KOPT-K1 (cell line): ENCODE measurements at regions not wholly inside any gene's neighbourhood (a gene's known extent, or its start where the extent isn't known, plus 50 kb on each side); places are given as distances from the start of the nearest gene placed in this dataset.

Experiments used
- H3K27ac ChIP-seq: fragments of 200-600 bp; sonication (generic); 2 replicates; pipeline ENCODE4 v1.5.1; 2016; ENCODE audit warnings: antibody characterized with exemption, mild to moderate bottlenecking, low read depth, low read length; ENCODE audit not compliant: poor library complexity, severe bottlenecking
- H3K36me3 ChIP-seq: fragments of 200-600 bp; sonication (generic); 2 replicates; pipeline ENCODE4 v1.5.1; 2017; ENCODE audit warnings: antibody characterized with exemption, mild to moderate bottlenecking, low read length, moderate library complexity; ENCODE audit not compliant: insufficient read depth
- H3K9me3 ChIP-seq: fragments of 200-600 bp; sonication (generic); 2 replicates; pipeline ENCODE4 v1.5.1; 2017; ENCODE audit warnings: antibody characterized with exemption, low read length, mild to moderate bottlenecking; ENCODE audit not compliant: insufficient read depth, poor library complexity, severe bottlenecking

DNA sequence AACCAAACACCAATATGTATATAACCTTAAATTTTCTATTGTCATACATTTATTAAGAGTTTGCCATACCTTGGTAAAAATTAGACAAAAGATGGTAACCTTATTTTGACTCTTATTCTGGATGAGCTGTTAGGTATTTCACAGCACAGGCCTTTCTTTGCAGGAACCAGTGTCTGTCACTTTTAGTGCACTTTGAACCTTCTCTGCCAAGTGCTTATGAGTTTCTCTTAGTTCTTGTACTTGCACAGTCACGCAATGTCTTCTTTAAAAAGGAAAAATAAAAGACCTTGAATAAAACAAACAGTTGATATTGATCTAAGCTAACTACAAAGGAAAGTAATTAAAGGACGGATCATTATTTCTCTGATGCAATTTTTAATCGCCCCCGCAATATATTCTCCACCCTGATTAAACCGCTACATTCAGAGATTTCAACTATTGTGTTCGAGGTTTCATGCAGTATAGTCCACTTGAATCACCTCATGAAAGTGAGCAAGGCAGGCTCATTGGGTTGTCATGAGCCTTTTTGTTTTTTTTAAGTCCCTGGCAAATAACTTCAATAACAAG is 534.5 kb downstream of the KLF5 start:
- H3K9me3 ChIP-seq = no peaks in the 10 kb centered on the region
- H3K27ac ChIP-seq = no peak overlapping the region
- no peaks in the 10 kb centered on the region for H3K36me3 ChIP-seq

DNA sequence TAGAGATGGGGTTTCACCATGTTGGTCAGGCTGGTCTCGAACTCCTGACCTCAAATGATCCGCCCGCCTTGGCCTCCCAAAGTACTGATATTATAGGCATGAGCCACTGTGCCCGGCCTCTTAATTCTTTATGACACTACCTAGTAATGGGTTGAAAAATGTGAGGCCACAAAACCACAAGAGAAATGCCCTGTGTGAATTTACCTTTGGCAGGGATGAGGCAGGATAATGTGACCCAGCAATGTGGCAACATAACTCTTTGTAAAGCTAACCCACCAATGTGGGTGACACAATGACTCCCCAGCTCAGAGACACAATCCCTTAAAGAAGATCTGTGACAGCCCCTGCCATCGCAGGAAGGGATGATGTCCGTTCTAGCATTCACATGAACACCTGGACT is 533.1 kb downstream of the KLF5 start:
- no peaks in the 10 kb centered on the region for H3K9me3 ChIP-seq
- H3K36me3 ChIP-seq = no peaks in the 10 kb centered on the region
- H3K27ac ChIP-seq = no peak overlapping the region

DNA sequence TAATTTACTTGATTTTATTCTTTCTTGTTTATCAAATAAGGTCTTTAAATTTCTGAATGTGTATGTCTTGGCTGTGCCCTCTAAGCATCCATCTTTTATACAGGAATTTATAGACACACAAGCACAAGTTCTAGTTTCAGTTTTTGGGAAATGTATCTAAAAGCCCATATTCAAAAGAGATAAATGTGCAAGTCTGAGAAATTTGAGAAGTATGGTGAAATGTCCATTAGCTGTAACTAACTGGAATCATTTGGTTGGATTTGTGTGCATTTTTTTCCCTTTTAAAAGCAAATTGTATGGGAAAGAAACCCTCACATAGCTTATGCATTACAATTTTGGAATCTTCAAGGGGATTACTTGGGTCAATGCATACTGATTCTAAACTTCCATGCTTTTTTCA is 532.0 kb downstream of the KLF5 start:
- H3K27ac ChIP-seq = no peak overlapping the region
- H3K9me3 ChIP-seq = peaks cover 2% of the 10 kb centered on the region
- H3K36me3 ChIP-seq = no peaks in the 10 kb centered on the region

DNA sequence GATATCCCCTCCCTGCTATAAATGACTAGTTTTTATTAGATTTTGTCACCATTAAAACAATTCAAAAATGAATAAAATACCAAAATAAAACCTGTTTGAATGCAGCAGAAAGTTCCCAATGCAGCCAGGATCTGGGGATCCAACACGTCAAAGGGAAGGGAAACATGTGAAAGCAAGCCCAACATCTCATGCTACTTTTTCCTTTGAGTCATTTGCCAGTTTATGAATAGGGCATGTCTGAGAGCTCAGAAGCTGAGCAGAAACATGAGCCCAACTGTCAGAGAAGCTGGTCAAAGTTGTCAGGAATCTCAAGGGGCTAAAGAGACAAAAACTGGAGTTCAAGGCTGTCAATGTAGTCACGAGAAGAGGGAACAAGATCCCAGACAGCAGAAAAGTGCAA is 526.4 kb downstream of the KLF5 start:
- H3K9me3 ChIP-seq = peaks cover 6% of the 10 kb centered on the region
- H3K27ac ChIP-seq = no peak overlapping the region
- no peaks in the 10 kb centered on the region for H3K36me3 ChIP-seq

DNA sequence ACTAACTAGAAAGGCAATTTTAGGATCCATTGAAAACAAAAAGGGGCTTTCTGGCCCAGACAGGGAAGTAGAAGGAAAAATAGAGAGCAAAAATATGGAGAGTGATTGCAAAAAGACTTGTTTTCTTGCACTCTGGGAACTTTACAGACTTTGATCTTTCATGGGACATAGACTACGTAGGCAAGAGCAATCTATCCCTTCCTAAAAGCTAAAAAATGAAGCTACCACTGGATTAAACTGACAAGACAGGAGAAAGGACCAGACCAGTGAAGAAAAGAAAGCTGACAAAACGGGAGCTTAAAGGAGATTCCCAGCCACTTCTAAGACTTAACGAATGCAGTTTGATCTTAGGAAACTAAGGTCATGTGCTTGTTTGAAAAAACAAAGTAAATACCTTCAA is 524.5 kb downstream of the KLF5 start:
- Histone ChIP-seq H3K36me3 (no peaks in the 10 kb centered on the region), H3K9me3 (peaks cover 6% of the 10 kb centered on the region), H3K27ac (no peak overlapping the region)

DNA sequence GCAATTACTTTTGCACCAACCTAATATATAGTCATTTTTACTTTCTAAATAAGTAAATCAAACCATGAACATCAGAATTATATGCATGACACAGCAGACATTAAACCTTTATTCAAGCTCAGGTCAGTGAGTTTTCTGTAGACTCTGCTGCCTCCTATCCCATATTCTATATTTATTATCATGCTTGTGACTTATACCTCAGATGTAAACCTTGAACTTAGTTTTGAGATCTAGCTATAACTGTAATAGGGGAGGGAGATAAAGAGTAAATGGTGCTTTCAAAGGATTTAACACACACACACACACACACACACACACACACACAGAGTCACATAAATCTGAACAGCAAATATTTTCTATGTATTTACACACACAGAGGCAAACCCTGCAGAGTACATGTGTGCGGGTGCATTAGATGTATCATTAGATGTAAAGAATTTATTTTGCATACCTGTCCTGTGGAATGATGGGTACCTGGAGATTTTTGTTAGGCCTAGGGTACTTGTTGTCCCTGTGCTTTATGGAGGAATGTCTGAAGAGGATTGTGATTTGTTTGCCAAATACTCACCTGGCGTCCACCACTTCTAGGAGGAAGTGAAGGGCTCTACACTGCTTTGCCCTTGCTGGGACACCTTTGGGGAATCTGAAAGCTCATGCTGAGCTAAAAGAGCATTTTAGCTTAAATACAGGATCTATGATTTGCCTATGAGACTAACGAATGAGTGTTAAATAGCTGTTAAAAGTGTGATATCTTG is 521.9 kb downstream of the KLF5 start:
- H3K27ac ChIP-seq = no peak overlapping the region
- H3K36me3 ChIP-seq = no peaks in the 10 kb centered on the region
- H3K9me3 ChIP-seq = peaks cover 4% of the 10 kb centered on the region

DNA sequence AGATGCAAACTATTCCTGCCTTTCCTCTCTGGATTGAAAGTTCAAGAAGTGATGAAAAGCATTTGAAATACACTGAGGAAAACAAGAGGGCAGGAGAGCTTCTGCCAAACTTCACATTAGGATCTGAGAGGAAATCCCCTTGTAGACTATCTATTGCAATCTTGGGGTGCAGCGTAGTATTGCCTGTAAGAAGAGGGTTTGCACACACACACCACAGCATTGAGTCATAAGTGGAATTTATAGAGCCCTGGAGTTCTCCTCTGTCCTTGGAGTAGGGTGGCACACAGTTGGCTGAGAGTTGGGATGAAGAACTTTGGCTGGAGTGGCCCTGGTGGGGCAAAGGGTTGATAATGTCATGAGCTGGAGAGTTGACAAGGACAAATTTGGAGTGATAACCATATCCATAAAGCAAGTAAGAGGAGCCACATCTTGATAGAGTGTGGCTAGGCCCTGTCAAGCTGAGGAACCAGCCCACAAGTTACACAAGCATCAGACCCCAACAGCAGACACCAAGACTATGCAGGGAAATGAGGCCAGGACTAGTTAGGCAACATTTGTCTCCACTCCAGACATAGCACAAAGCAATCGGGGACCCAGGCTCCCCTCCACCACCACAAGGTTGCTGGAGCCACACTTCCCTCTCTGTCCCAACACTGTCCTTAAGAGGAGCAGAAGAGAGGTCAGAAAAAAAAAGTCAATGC is 520.9 kb downstream of the KLF5 start:
- no peaks in the 10 kb centered on the region for H3K36me3 ChIP-seq
- H3K27ac ChIP-seq = no peak overlapping the region

DNA sequence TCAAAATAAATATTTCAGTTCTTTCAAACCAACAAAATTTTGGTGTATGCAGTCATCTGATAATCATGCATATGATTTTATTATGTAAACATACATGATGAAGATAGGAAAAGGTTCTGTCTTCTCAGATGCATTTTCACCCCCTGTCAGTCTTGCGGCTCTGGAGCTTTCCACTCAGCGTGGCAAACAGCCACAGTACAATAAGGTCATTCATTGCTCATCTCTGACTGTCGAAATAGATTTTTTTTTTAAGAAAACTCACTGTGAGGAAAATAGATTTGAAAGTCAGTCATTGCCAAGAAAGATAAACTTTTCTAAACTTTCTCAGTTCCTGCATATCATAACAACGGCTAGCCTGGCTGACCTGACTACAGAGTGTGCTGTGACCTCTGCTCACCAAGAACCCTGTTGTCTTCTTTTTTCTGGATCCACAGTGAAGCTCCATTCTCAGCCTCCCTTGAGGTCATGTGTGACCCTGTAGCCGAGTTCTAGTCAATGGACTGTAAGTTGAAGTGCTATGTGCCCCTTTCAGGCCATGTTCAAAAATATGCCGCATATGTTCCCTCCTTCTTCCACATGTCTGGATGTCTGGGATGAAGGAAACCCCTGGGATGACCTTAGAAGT is 519.6 kb downstream of the KLF5 start:
- H3K9me3 ChIP-seq = no peaks in the 10 kb centered on the region
- no peaks in the 10 kb centered on the region for H3K36me3 ChIP-seq
- H3K27ac ChIP-seq = no peak overlapping the region

More for the DNA sequence above, 520.9 kb downstream of the KLF5 start:
- H3K9me3 ChIP-seq = no peaks in the 10 kb centered on the region

DNA sequence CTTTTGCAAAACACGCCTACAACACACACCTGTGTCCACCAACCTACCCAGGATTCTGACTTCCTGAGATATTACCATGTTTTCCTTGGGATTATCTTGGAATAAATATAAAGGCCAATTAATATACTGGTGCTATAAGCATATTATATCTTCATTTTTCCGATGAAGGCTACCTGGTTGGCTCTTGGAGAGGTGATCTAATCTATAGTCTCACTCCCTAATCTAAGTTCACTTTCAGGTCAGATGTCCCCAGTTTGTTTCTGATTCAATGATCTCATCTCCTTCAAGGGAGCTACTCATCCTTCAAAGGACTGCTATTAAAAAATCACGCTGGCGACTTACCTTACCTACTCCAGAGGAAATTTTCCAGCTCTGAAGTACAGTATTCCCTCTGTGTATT is 517.5 kb downstream of the KLF5 start:
- H3K9me3 ChIP-seq = no peaks in the 10 kb centered on the region
- no peaks in the 10 kb centered on the region for H3K36me3 ChIP-seq
- H3K27ac ChIP-seq = no peak overlapping the region

DNA sequence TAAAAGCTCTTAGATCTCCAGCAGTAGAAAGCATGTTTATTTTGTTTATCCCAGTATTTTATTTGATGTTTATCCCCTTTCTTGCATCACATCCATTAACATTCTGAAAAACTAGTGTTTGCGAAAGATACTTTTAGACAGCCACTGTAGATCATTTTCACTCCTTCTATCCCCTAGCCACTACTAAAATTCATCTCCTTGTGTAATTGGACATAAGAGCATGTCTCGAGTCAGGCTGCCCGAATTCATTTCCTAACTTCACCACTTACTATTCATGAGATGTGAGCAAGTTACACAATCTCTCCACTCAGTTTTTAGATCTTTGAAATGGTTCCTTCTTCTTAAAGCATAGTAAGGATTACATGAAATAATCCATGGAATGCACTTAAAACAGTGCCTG is 514.0 kb downstream of the KLF5 start:
- Histone ChIP-seq H3K9me3 (no peaks in the 10 kb centered on the region), H3K27ac (no peak overlapping the region), H3K36me3 (no peaks in the 10 kb centered on the region)

DNA sequence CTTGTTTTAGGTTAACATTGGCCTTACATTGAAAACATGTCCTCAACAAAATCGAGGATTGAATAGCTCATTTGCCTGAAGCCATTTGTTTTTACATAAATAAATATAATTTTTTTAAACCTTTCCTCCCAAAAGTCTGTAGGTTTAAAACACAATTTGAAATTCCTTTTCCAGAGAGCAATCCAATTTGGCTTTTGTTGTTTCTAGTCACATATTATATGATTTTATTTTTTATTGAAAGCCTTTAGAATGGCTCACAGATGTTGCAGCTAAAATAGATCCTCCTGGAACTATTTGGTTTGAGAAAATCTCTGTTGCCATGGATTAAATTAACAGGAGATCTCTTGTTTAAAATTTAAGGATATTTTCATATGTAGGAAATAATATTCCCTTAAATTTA is 512.6 kb downstream of the KLF5 start:
- Histone ChIP-seq H3K36me3 (no peaks in the 10 kb centered on the region), H3K27ac (no peak overlapping the region), H3K9me3 (no peaks in the 10 kb centered on the region)

DNA sequence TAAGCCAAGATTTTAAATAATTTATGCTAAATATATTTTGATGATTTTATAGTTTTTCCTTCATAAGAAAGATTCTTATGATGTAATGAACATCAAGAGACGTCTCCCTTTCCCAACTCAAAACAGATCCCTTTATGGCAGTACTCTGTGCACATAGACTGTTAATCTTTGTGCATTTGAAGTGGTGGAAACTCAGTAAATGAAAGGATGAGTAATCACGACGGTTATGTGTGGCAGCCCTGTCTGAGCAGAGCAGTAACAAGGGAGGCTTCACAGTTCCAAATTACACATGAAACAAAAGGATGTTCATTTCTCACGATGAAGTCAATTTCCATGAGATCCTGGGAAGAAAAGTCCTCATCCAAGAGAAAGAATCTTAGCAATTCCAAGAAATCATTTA is 498.1 kb downstream of the KLF5 start:
- Histone ChIP-seq H3K27ac (no peak overlapping the region), H3K36me3 (no peaks in the 10 kb centered on the region), H3K9me3 (no peaks in the 10 kb centered on the region)

DNA sequence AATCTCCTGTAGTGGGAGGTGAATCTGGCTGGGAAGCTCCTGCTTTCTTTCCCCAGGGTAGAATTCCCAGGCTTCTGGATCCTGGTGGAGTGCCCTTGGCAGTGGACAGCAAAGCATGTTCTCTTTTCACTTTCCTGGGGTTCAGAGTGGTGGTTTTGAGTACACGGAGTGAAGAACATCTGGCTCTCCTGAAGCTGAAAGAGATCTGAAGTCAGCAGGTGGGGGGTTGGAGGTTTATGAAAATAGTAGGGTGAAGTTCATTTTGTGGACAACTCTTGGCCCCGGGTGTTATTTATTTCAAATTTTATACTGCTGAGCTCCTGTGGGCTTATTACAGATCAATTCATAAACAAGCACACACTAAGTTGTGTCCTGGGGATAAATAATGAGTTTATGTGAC is 497.3 kb downstream of the KLF5 start:
- no peak overlapping the region for H3K27ac ChIP-seq
- no peaks in the 10 kb centered on the region for H3K9me3 ChIP-seq
- no peaks in the 10 kb centered on the region for H3K36me3 ChIP-seq

DNA sequence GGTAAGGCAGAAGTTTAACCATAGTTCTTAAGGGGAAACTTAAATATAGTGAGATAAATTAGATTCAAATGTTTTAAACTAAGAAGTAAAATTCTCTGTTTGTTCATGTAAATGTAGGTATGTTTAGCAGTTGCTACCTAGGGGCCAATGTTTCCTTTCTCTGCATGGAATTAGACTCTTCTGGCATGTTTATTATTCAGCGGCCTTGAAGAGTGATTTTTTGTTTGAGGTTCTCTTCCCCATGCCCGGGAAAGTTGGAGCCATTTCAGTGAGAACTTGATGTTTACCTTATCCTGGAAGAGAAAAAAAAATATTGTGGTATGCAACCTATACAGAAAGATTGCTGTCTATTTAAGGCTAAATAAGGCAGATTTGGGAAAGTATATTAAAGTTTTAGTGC is 492.9 kb downstream of the KLF5 start:
- H3K36me3 ChIP-seq = no peaks in the 10 kb centered on the region
- no peaks in the 10 kb centered on the region for H3K9me3 ChIP-seq
- no peak overlapping the region for H3K27ac ChIP-seq

DNA sequence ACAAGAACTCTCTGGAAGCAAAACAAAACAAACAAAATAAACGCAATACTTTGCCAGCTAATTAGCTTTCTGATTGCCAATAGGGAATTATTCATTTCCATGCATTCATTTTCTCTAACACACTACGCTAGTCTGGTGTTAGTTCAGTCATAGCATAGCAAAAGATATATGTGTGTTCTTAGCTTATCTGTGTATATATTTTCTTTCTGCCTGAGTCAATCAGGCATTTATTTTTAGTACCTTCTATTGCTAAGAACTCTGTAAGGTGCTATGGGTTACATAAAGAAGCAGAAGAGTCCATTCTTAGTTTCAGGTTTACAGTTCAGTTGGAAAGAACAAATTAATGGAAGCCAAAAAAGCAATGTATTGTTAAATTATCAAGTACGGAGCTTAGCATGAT is 490.9 kb downstream of the KLF5 start:
- H3K36me3 ChIP-seq = no peaks in the 10 kb centered on the region
- no peaks in the 10 kb centered on the region for H3K9me3 ChIP-seq
- H3K27ac ChIP-seq = no peak overlapping the region
